Effector CD4-positive, alpha-beta T cell (primary cell): ENCODE measurements at regions not wholly inside any gene's neighbourhood (a gene's known extent, or its start where the extent isn't known, plus 50 kb on each side); places are given as distances from the start of the nearest gene placed in this dataset.
"Not testable (repeated sequence)": the region's sequence is repeated elsewhere in the genome, so short reads cannot be mapped to it uniquely, and the experiment has no call there.

Source experiments
- DNase-seq: peaks from one replicate; pipeline ENCODE4 v3.0.0-alpha.2; 2020

GRCh38 chr3:177249203-177249602 is 51.9 kb upstream of the TBL1XR1 start:
- DNase-seq: no peak

GRCh38 chr3:177250151-177250550 is 52.9 kb upstream of the TBL1XR1 start:
- DNase-seq: no peak

- DNase-seq: no peak
Measured at GRCh38 chr3:177251755-177252154, 54.5 kb upstream of the TBL1XR1 start.

- no peak for DNase-seq
Measured at GRCh38 chr3:177257006-177257405, 59.7 kb upstream of the TBL1XR1 start.

GRCh38 chr3:177257625-177258024 is 60.3 kb upstream of the TBL1XR1 start:
- DNase-seq: no peak

- DNase-seq: no peak
Measured at GRCh38 chr3:177262396-177262795, 65.1 kb upstream of the TBL1XR1 start.

GRCh38 chr3:177263615-177264368 is 66.5 kb upstream of the TBL1XR1 start:
- DNase-seq: no peak

GRCh38 chr3:177271811-177272501 is 74.7 kb upstream of the TBL1XR1 start:
- DNase-seq: not testable (repeated sequence)

GRCh38 chr3:177278016-177278415 is 80.7 kb upstream of the TBL1XR1 start:
- no peak for DNase-seq

- no peak for DNase-seq
Measured at GRCh38 chr3:177279118-177279815, 82.0 kb upstream of the TBL1XR1 start.

GRCh38 chr3:177281292-177282118 is 84.2 kb upstream of the TBL1XR1 start:
- no peak for DNase-seq

GRCh38 chr3:177282119-177282655 is 84.9 kb upstream of the TBL1XR1 start:
- DNase-seq: no peak

GRCh38 chr3:177283983-177284382 is 86.7 kb upstream of the TBL1XR1 start:
- no peak for DNase-seq

- DNase-seq: no peak
Measured at GRCh38 chr3:177284383-177284881, 87.2 kb upstream of the TBL1XR1 start.

GRCh38 chr3:177286034-177286433 is 88.8 kb upstream of the TBL1XR1 start:
- no peak for DNase-seq

GRCh38 chr3:177287231-177287630 is 89.9 kb upstream of the TBL1XR1 start:
- no peak for DNase-seq

- no peak for DNase-seq
Measured at GRCh38 chr3:177290633-177291032, 93.4 kb upstream of the TBL1XR1 start.

- no peak for DNase-seq
Measured at GRCh38 chr3:177294221-177294620, 96.9 kb upstream of the TBL1XR1 start.

GRCh38 chr3:177295116-177295515 is 97.8 kb upstream of the TBL1XR1 start:
- DNase-seq: no peak

GRCh38 chr3:177299250-177299649 is 102.0 kb upstream of the TBL1XR1 start:
- no peak for DNase-seq

- no peak for DNase-seq
Measured at GRCh38 chr3:177300039-177300833, 103.0 kb upstream of the TBL1XR1 start.

GRCh38 chr3:177300842-177301241 is 103.6 kb upstream of the TBL1XR1 start:
- DNase-seq: no peak
